HG03342 (cell line): ENCODE measurements at regions not wholly inside any gene's neighbourhood (a gene's known extent, or its start where the extent isn't known, plus 50 kb on each side); places are given as distances from the start of the nearest gene placed in this dataset.

Experiments used
- ATAC-seq: cut with Tn5 transposase; IDR thresholded peaks from one replicate; pipeline ENCODE4 v1.9.1; 2021; ENCODE audit warnings: mild to moderate bottlenecking, moderate library complexity; ENCODE audit not compliant: unreplicated experiment

DNA sequence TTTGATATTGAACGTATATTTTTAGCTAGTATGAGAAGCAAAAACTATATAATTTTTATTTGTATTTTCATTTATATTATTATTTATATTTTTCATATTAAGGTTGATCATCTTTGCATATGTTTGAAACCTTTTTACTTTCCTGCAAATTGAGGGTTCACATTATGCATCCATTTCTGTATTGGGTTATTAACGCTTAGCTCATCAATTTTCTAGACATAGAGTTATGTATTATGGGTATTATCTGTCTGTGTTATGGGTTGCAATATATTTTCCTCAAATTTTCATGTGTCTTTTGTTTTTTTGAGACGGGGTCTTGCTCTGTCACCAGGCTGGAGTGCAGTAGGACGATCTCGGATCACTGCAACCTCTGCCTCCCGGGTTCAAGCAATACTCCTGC, 2377.0 kb upstream of the WWC1 start:
- no peak for ATAC-seq

DNA sequence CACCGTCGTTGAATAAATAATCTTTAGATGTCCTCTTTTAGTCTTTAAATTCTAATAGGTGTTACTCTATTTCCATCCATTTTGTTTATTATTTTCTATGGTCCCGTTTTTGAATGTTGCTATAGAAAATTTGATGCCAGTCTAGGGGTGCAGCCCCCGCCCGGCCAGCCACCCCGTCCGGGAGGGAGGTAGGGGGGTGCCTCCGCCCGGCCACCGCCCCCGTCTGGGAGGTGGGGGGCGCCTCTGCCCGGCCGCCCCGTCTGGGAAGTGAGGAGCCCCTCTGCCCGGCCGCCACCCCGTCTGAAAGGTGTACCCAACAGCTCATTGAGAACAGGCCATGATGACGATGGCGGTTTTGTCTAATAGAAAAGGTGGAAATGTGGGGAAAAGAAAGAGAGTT, 2372.2 kb upstream of the WWC1 start:
- ATAC-seq, result no peak

GRCh38 chr5:165920655-165921054, 2370.8 kb upstream of the WWC1 start:
- ATAC-seq, result no peak

DNA sequence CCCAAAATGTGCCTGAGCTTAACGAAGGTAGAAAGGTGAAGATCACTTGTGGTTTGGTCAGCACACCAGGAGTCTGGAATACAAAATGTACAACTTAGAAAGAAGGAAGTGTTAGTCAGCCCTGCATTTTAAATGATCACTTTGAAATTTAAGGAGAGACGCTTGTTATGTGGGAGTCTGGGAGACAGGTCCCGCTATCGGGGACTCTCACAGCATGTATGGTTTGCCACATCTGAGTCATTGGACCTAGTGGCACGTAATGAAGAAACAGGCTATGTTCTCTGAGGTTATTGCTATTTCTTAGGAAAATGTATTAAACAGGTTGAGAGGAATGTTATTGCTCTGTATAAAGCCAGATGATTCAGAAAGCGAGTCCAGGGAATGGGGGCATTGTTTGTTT, 2362.5 kb upstream of the WWC1 start:
- ATAC-seq, result no peak

DNA sequence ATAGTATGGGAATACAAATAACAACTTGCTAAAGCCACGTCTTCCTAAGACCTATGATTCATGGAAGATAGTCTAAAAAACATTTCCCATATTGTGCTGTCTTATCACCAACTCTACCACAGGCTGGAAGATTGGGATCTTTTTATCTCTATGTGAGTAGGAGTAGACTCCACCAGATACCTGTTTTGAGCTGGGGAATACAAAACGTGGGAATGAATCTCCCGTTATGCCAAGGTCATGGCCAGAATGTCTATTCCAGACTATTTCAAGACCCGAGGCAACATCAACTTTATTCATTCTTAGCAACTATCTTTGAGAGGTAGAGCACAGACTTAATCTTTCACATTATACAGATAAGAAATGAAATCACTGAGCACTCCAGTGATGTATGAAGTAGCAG, 2350.9 kb upstream of the WWC1 start:
- ATAC-seq, result no peak

- no peak for ATAC-seq
These were observed 2334.6 kb upstream of the WWC1 start for GRCh38 chr5:165956854-165957253.

- no peak for ATAC-seq
These were observed 2309.8 kb upstream of the WWC1 start for GRCh38 chr5:165981671-165982070.

DNA sequence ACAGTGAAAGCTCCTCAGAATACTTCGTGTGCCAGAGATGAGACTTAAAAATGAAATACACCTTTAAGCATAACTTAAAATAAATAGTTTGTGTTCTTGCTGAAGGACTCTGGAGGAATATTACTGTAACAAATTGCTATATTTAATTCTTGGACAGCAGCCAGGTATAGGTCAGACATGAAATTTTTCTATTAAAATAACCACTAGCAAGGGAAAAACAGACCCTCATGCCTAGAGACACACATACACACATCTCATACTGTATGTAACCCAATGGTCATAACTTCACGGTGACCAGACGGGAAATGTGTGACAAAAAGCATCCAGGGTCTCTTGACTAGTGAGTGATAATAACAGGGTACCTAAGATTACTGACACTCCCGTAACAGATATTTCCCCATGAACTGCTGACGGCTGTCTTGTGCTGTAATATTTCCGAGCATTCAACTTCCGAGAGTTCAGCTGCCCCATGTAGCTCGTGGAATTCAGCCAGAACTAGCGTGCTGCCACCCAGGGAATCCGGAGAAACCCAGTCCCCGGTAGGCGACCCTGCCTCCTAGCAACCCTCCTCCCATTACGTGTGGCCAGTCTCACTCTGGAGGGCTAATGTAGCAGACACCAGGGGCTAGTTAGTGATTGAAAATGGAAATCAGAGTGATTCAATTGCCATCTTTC, 2295.1 kb upstream of the WWC1 start:
- no peak for ATAC-seq

- no peak for ATAC-seq
These were observed 2291.6 kb upstream of the WWC1 start for GRCh38 chr5:165999693-166000320.

DNA sequence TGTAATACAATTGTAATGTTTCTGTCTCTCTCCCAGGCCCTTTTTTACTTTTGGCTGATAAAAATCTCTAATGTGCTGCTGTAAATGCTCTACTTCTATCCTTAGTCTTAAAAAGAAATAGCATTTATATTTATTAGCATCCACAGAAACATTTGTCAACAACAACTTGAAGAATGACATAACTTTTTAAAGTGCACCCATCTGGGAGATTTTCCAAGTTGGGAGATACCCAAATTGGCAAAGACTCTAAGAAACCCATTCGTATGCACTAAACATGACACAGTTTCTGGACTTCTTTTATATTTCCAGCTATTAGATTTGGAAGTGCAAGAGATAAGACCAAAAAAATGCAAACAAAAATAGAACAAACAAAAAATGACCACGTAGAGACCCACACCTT, 2287.4 kb upstream of the WWC1 start:
- ATAC-seq, result no peak

DNA sequence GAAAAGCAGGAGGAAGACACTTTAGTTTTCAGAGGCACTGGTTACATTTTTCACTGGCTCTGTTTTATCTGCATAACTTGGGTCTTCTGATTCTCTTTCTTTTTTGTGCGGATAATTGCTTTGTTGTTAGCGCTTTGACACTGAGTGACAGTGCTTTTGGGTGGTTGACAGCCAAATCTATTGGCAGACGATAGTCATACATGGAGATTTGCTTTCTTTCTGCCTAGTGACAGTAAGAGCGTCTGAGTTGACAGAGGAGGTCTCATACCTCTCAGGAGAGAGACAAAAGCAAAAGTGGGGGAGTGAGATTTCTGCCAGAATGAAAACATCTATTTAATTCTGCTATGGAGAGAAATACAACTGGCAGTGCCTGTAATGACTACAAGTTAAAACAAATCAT, 2278.0 kb upstream of the WWC1 start:
- no peak for ATAC-seq

- no peak for ATAC-seq
These were observed 2277.2 kb upstream of the WWC1 start for GRCh38 chr5:166014256-166014655.

- no peak for ATAC-seq
These were observed 2272.7 kb upstream of the WWC1 start for GRCh38 chr5:166018716-166019115.

- ATAC-seq, result no peak
These were observed 2269.4 kb upstream of the WWC1 start for GRCh38 chr5:166022065-166022464.

GRCh38 chr5:166024970-166025369, 2266.5 kb upstream of the WWC1 start:
- no peak for ATAC-seq

- ATAC-seq, result no peak
These were observed 2263.9 kb upstream of the WWC1 start for GRCh38 chr5:166027582-166027981.

- no peak for ATAC-seq
These were observed 2259.5 kb upstream of the WWC1 start for GRCh38 chr5:166031926-166032325.

GRCh38 chr5:166032601-166033000, 2258.8 kb upstream of the WWC1 start:
- ATAC-seq, result no peak

DNA sequence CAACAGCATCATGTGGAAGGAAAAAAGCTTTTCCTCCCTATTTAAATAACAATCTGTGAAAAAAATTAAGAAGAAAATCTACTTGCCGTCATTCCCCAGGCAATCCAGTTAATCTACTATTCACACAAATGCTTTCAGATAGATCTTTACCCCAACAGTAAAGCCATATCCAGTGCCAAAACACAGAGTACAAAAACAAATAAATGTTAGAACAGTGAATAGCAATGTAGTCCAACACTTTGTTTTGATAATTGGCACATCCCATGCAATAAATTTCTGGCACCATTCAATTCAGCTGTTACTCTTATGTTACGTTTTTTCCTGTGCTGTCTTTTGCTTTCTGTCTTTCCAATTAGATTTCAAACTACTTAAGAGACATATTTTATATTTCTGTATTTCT, 2245.5 kb upstream of the WWC1 start:
- no peak for ATAC-seq

- ATAC-seq, result no peak
These were observed 2244.5 kb upstream of the WWC1 start for GRCh38 chr5:166046956-166047355.

- no peak for ATAC-seq
These were observed 2240.9 kb upstream of the WWC1 start for GRCh38 chr5:166050531-166050930.

DNA sequence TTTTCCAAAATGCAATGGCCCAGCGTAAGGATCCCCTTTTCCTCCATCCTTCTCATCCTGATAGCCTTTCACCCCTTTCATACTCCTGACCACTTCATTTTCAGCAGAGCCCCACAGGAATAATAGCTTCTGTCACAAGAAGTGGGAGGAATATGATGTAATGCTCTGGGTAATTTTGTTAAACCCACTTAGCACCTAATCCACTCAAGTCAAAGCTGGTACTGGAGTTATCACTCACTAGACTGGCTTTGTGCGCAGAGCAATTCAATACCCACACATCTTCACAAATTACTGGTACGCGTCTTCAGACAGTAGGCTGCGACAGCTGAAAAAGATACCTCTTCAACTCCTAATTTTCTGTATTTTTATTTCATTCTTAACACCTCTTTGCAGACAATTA, 2232.8 kb upstream of the WWC1 start:
- no peak for ATAC-seq

GRCh38 chr5:166062094-166062493, 2229.4 kb upstream of the WWC1 start:
- ATAC-seq, result no peak
